ENCODE measurements at regions not wholly inside any gene's neighbourhood (a gene's known extent, or its start where the extent isn't known, plus 50 kb on each side); places are given as distances from the start of the nearest gene placed in this dataset.

DNA sequence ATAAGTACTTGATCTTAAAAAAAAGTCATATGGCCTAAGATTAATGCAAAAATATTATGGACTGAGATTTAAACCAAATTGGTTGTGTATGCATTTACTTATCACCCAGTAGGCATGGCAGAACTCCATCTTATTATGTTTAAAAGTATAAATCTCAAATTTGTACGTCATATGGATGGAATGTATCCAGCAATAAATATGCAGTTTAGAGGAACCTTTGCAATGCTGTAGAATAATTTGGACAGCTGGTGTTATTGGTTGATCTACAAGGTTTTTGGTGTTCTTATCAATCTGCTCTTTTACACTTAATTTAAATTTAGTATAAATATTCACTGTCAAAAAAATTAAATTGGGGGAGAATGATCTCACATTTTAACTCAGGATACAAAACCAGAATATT lies 640.2 kb downstream of the SATB2 start:
- no peak for DNase-seq (ENCODE audit: low read depth in 1 of 2, low spot score in 1 of 2)

GRCh38 chr2:198815626-198816025 lies 642.1 kb downstream of the SATB2 start:
- DNase-seq (ENCODE audit: low read depth in 1 of 2, low spot score in 1 of 2), result no peak

DNA sequence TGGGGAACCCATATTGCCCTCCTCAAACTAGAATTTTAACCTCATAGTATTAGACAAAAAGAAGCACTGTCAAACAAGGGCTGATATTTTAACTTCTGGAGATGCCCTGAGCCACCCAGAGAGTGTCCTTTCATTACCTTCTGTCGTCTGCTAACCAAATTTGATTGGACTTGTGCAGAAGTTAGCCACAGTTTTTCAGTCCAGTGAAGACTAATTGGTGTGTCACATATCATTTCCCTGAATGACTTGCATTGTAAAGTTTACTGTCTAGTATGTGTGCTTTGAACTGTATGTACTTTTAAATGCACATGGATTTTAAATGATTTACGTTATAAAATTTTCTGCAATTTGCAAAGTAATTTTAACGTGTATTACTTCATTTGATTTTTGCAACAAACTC lies 646.5 kb downstream of the SATB2 start:
- DNase-seq (ENCODE audit: low read depth in 1 of 2, low spot score in 1 of 2), result no peak

DNA sequence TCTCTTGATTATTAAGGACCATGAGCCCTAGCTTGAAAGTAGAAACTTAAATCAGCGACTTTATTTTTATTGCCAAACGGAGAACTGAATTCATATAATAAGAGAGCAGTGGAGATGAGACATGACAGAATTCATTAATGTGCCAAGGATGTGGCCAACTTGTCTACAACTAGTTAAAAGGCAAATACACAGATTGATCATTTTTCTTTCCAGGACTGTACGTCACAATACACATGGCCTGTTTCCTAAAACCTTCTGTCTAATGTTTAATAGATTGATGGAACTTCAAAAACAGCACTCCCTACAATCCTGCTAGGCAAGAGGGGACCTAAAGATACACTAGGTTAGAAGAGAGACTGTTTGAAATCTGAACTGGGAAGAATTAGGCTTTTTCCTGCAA lies 647.8 kb downstream of the SATB2 start:
- DNase-seq (ENCODE audit: low read depth in 1 of 2, low spot score in 1 of 2), result no peak

GRCh38 chr2:198807131-198807530 lies 650.6 kb downstream of the SATB2 start:
- DNase-seq (ENCODE audit: low read depth in 1 of 2, low spot score in 1 of 2), result no peak

- DNase-seq (ENCODE audit: low read depth in 1 of 2, low spot score in 1 of 2), result no peak
Observed at GRCh38 chr2:198795419-198795818, 662.3 kb downstream of the SATB2 start.

DNA sequence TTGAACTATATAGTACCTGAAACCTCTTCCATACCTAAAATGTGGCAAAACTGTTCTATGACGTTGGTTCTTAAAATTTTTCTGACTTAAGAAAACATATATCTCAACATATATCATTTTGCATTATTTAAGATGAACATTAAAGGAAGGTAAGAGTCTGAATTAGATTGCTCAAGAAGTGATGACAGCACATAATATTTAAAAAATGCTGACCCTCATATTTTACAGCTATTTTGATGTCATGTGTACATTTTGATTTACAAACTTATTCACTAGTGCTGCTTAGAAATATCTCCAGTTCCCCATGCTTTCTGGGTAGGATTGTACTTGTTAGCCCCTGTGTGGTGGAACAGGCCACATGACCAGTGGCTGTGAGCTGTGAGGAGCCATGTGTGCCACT lies 666.1 kb downstream of the SATB2 start:
- no peak for DNase-seq (ENCODE audit: low read depth in 1 of 2, low spot score in 1 of 2)

- DNase-seq (ENCODE audit: low read depth in 1 of 2, low spot score in 1 of 2), result no peak
Observed at GRCh38 chr2:198788676-198789075, 669.1 kb downstream of the SATB2 start.

GRCh38 chr2:198782734-198783133 lies 675.0 kb downstream of the SATB2 start:
- no peak for DNase-seq (ENCODE audit: low read depth in 1 of 2, low spot score in 1 of 2)

- DNase-seq (ENCODE audit: low read depth in 1 of 2, low spot score in 1 of 2), result no peak
Observed at GRCh38 chr2:198776616-198777406, 680.9 kb downstream of the SATB2 start.

GRCh38 chr2:198775737-198776136 lies 682.0 kb downstream of the SATB2 start:
- DNase-seq (ENCODE audit: low read depth in 1 of 2, low spot score in 1 of 2), result no peak

GRCh38 chr2:198774576-198774975 lies 683.2 kb downstream of the SATB2 start:
- no peak for DNase-seq (ENCODE audit: low read depth in 1 of 2, low spot score in 1 of 2)

DNA sequence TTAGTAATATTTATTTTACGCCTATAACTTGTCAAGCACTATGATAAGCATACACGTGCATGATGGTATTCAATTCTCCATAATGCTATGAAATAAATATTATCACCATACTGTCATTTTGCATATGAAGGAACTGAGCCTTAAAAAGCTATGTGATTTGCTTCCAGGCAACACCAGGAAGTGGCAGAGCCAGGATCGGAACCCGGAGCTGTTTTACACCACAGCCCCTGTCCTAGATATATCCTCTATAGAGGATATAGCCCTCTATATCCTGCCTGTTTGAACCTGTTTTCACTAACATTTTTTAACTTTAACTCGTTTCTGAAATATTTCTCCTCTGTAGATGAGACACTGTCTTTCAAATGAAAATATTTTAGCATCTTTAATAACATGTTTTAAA lies 690.0 kb downstream of the SATB2 start:
- DNase-seq (ENCODE audit: low read depth in 1 of 2, low spot score in 1 of 2), result no peak

DNA sequence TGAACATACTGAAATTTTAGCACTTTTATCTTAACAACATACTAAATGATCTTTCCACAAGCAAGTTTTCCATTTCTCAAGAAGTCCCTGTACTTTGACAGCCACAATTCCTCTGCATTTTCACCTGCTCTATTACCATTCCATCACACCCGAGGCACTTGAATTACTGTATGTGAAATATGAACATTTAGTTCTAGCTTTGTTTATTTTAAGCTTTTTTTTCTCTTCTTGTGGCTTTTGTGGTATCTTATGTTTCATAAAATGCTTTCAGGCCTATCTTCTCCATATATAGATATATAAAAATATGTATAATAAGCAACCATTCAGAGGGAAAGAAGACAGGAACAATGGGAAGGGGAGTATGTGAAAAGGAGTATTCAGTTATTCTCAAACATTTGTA lies 693.9 kb downstream of the SATB2 start:
- no peak for DNase-seq (ENCODE audit: low read depth in 1 of 2, low spot score in 1 of 2)

DNA sequence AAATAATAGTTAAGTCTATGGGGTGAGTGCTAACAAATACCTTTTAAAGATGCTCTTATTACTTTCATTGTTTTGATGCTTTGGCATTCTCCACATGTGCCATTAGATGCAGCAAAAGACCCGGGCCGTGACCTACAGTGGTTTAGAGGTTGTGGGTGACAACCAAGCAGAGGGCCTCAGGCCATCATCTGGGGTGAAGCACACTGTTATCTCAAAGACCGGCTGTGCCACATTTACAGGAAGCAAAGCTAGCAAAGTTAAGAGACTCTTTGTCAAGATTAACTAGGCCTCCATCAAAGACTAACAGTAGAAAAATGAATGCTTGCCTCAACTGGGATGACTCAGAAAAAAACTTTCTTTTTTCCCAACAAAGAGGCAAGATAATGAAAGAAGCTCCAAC lies 695.3 kb downstream of the SATB2 start:
- DNase-seq (ENCODE audit: low read depth in 1 of 2, low spot score in 1 of 2), result no peak

- no peak for DNase-seq (ENCODE audit: low read depth in 1 of 2, low spot score in 1 of 2)
Observed at GRCh38 chr2:198757069-198757468, 700.7 kb downstream of the SATB2 start.

GRCh38 chr2:198756166-198756565 lies 701.6 kb downstream of the SATB2 start:
- no peak for DNase-seq (ENCODE audit: low read depth in 1 of 2, low spot score in 1 of 2)

- DNase-seq (ENCODE audit: low read depth in 1 of 2, low spot score in 1 of 2), result no peak
Observed at GRCh38 chr2:198753101-198753500, 704.6 kb downstream of the SATB2 start.

- no peak for DNase-seq (ENCODE audit: low read depth in 1 of 2, low spot score in 1 of 2)
Observed at GRCh38 chr2:198749364-198749763, 708.4 kb downstream of the SATB2 start.

DNA sequence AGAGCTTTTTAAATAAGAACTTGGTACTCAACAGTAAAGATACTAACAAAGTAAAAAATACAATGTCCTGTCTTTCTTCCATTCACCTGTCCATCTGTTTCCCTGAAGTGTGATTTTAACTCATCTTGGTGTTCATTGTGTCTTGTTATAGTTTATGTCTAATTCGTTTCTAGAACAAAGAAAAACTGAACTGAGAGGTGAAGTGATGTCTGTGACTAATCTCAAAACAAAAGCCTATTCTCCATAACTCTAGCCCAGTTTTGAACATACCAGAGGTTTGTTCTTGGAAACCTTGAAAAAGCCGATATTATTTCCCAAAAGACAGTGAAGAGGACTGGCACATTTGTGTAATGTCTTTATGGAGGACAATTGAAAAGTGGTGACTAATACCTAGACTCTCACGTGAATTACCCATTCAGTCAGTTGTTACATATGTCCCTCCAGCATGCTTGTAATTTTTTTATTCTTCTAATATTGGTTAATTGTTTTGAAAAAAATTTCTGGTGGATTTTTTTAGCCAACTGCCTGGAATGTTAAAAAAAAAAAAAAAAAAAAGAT lies 725.8 kb downstream of the SATB2 start:
- DNase-seq (ENCODE audit: low read depth in 1 of 2, low spot score in 1 of 2), result no peak

DNA sequence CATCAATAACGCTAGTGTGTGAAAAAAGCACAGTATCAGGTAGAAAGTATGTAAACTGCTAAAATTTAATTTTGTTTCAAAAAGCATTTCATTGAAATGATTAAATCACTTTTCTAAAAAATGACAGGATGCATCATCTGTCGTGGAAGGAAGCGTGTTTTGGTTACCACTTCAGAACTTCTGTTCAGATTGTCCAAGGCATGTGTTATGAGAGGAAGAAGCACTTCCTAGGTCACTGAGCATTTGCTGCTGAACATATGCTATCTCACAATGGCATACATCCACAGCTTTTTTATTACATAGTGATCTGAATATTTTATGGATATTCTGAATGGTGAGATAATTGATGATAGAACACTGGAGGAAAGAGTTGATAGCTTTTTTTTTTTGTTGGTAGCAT lies 737.5 kb downstream of the SATB2 start:
- no peak for DNase-seq (ENCODE audit: low read depth in 1 of 2, low spot score in 1 of 2)

GRCh38 chr2:198717451-198717850 lies 740.3 kb downstream of the SATB2 start:
- no peak for DNase-seq (ENCODE audit: low read depth in 1 of 2, low spot score in 1 of 2)

- no peak for DNase-seq (ENCODE audit: low read depth in 1 of 2, low spot score in 1 of 2)
Observed at GRCh38 chr2:198715302-198715835, 742.4 kb downstream of the SATB2 start.
